Peyer's patch (tissue), 4 donors: ENCODE measurements at regions not wholly inside any gene's neighbourhood (a gene's known extent, or its start where the extent isn't known, plus 50 kb on each side); places are given as distances from the start of the nearest gene placed in this dataset.

Experiments
- DNase-seq, 3 donors: peaks; one replicate each; pipeline ENCODE4 v3.0.0-alpha.2; 2017 to 2019
- H3K27ac ChIP-seq, 4 donors: fragments of 200-600 bp; sonication (generic); one replicate each; pipeline ENCODE4 v1.5.1; 2016 to 2019
- H3K27me3 ChIP-seq, 2 donors: fragments of 200-600 bp; sonication (generic); one replicate each; pipeline ENCODE4 v1.5.1; 2019
- H3K36me3 ChIP-seq, 3 donors: fragments of 200-600 bp; sonication (generic); one replicate each; pipeline ENCODE4 v1.5.1; 2016 to 2019
- H3K4me1 ChIP-seq, 4 donors: fragments of 200-600 bp; sonication (generic); one replicate each; pipeline ENCODE4 v1.5.1; 2016 to 2019
- H3K4me3 ChIP-seq, 4 donors: fragments of 200-600 bp; sonication (generic); 1 replicate in 3 of 4; 2 replicates in 1 of 4; pipeline ENCODE4 v1.5.1; 2016 to 2019; ENCODE audit warnings: mild to moderate bottlenecking in 1 of 4
- H3K9me3 ChIP-seq, 4 donors: fragments of 200-600 bp; sonication (generic); one replicate each; pipeline ENCODE4 v1.5.1; 2016 to 2019; ENCODE audit warnings: mild to moderate bottlenecking in 1 of 4
- POLR2A ChIP-seq, 2 donors: fragments of 450-650 bp; IDR thresholded peaks; one replicate each; pipeline ENCODE4 v1.5.1; 2017; ENCODE audit warnings: antibody characterized with exemption in 2 of 2, mild to moderate bottlenecking in 2 of 2, moderate library complexity in 2 of 2
- TF ChIP-seq, protein P1 (sequence below), 6 experiments: fragments of 450-650 bp in 4 of 6; fragments of 200-600 bp in 2 of 6; sonication (generic) in 1 of 6; IDR thresholded peaks; one replicate each; pipeline ENCODE4 v1.5.1; 2017 to 2019; ENCODE audit warnings: antibody characterized with exemption in 6 of 6, mild to moderate bottlenecking in 3 of 6, moderate library complexity in 1 of 6

DNA sequence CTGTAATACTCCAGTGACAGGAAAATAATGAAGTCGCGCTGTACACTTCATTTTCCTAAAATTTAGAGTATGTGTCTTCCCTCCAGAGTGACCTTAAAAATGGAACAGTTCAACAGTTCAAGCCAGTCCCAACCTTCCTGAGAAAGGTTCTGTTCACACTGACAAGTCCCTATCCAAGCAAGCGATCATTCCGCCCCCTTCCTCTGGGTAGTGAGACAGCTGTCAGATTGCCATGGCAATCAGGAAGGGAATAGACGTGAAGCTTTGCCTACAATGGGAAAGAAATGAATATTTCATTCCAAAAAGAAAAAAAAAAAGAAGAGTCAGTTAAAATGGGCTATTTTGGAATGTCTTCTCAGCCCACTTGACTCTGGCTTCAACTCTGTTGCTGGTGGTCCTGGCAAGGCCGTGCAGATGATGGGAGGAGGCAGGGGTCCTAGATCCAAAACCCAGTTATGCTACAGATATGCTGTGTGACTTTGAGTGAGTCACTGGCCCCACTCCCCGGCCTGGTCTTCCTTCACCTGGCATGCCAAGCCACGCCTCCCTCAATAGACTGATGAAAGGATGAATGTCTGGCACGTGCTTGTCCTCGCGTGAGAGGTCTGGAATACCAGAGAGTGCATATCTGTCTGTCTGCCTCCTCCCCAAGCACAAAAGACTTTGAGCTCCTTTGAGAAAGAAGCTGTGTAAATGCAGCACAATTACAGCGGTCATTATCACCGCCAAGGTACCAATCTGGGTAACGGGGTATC is 165.8 kb upstream of the WWC1 start:
- TF ChIP-seq POLR2A (IDR thresholded peaks at IDR 0.05), result no peak
- TF ChIP-seq, protein P1, sequence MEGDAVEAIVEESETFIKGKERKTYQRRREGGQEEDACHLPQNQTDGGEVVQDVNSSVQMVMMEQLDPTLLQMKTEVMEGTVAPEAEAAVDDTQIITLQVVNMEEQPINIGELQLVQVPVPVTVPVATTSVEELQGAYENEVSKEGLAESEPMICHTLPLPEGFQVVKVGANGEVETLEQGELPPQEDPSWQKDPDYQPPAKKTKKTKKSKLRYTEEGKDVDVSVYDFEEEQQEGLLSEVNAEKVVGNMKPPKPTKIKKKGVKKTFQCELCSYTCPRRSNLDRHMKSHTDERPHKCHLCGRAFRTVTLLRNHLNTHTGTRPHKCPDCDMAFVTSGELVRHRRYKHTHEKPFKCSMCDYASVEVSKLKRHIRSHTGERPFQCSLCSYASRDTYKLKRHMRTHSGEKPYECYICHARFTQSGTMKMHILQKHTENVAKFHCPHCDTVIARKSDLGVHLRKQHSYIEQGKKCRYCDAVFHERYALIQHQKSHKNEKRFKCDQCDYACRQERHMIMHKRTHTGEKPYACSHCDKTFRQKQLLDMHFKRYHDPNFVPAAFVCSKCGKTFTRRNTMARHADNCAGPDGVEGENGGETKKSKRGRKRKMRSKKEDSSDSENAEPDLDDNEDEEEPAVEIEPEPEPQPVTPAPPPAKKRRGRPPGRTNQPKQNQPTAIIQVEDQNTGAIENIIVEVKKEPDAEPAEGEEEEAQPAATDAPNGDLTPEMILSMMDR (IDR thresholded peaks at IDR 0.05), result no peak
- H3K4me3 ChIP-seq, result no peak overlapping the region
- no peaks in the 10 kb centered on the region for H3K36me3 ChIP-seq
- no peaks in the 10 kb centered on the region for H3K27me3 ChIP-seq
- H3K9me3 ChIP-seq, result no peaks in the 10 kb centered on the region
- no peak for DNase-seq
- H3K4me1 ChIP-seq, result no peaks in the 10 kb centered on the region
- no peak overlapping the region for H3K27ac ChIP-seq

DNA sequence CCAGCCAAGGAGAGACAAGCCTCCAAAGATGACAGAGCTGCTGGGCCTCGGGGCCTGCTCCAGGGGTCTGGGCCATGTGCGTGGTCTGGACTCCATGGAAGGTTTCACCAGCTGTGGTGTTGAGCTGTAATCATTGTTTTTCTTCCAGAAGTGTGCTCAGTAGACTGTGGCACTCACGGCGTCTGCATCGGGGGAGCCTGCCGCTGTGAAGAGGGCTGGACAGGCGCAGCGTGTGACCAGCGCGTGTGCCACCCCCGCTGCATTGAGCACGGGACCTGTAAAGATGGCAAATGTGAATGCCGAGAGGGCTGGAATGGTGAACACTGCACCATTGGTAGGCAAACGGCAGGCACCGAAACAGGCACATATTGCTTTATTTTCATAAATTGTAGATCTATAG is 164.8 kb upstream of the WWC1 start:
- Histone ChIP-seq H3K36me3 (no peaks in the 10 kb centered on the region), H3K4me1 (no peaks in the 10 kb centered on the region)
- no peak for TF ChIP-seq POLR2A (IDR thresholded peaks at IDR 0.05)
- TF ChIP-seq, protein P1 (IDR thresholded peaks at IDR 0.05), result no peak

DNA sequence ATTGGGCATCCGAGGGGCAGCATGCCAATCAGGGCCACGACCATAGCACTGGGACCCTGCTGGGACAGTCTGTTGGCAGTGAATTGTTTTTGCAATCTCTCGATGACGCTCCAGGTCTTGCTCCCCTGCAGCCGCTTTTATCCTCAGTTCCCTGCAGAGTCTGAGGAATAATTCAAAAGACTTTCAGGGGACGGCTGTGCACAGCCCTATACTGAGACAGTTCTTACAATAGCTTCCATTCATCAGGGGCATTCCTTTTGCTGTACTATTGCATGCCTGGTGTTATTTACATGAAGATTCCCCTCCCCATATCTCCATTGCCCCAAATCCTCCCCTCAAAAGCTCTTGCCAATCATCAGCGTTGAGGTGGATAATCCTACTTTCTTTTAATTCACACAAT is 163.3 kb upstream of the WWC1 start:
- Histone ChIP-seq H3K4me1 (no peaks in the 10 kb centered on the region), H3K9me3 (no peaks in the 10 kb centered on the region), H3K27me3 (no peaks in the 10 kb centered on the region), H3K4me3 (no peak overlapping the region), H3K27ac (no peak overlapping the region), H3K36me3 (no peaks in the 10 kb centered on the region)
- DNase-seq, result no peak
- TF ChIP-seq POLR2A (IDR thresholded peaks at IDR 0.05), result no peak
- TF ChIP-seq, protein P1 (IDR thresholded peaks at IDR 0.05), result no peak

More for the DNA sequence above, 164.8 kb upstream of the WWC1 start:
- Histone ChIP-seq H3K9me3 (no peaks in the 10 kb centered on the region), H3K4me3 (no peak overlapping the region), H3K27me3 (no peaks in the 10 kb centered on the region), H3K27ac (no peak overlapping the region)
- DNase-seq, result no peak

DNA sequence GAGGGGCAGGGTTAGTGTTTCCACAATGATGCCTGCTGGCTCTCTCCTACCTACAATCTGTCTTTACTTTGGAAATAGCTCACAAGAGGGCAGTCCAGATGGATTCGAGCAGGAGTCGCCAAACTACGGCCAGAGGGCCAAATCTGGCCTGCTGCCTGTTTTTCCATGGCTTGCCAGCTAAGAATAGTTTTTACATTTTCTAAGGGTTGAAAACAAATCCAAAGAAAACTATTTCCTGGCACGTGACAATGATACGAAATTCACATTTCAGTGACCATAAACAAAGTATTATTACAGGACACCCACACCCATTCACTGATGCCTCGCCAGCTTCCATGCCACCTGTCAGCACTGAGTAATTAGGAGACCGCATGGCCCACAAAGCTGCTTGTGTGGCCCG is 162.9 kb upstream of the WWC1 start:
- Histone ChIP-seq H3K27me3 (no peaks in the 10 kb centered on the region), H3K36me3 (no peaks in the 10 kb centered on the region), H3K27ac (no peak overlapping the region), H3K9me3 (no peaks in the 10 kb centered on the region), H3K4me3 (no peak overlapping the region), H3K4me1 (no peaks in the 10 kb centered on the region)
- no peak for TF ChIP-seq POLR2A (IDR thresholded peaks at IDR 0.05)
- TF ChIP-seq, protein P1 (IDR thresholded peaks at IDR 0.05), result no peak
- no peak for DNase-seq

DNA sequence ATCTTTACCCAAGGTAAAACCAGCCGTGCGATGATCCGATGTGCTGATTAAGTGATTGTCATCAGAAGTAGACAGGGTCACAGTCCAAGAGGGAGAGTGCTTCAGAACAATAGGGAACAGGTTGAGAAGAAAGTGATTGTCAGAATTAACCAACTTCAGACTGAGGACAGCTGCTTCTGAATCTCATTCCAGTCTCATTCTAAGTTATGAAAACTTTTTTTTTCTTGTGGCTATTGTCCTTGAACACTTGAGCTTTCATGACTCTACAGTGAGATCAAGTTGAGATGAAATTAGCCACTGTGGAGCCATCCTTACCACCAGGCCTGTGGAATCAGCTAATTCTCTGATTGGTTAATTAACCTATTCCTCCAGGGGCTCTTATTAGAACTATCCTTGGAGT is 159.9 kb upstream of the WWC1 start:
- Histone ChIP-seq H3K27ac (no peak overlapping the region), H3K4me3 (no peak overlapping the region), H3K9me3 (no peaks in the 10 kb centered on the region), H3K27me3 (no peaks in the 10 kb centered on the region), H3K4me1 (no peaks in the 10 kb centered on the region), H3K36me3 (no peaks in the 10 kb centered on the region)
- TF ChIP-seq, protein P1 (IDR thresholded peaks at IDR 0.05), result no peak
- no peak for TF ChIP-seq POLR2A (IDR thresholded peaks at IDR 0.05)
- no peak for DNase-seq
